ENCODE measurements at regions not wholly inside any gene's neighbourhood (a gene's known extent, or its start where the extent isn't known, plus 50 kb on each side); places are given as distances from the start of the nearest gene placed in this dataset.

- no peak for TF ChIP-seq CTCF (IDR thresholded peaks at IDR 0.05; ENCODE audit: low read depth, low read length, poor library complexity, severe bottlenecking)
- no peak for TF ChIP-seq EZH2phosphoT487 (IDR thresholded peaks at IDR 0.05; ENCODE audit: borderline replicate concordance, low read length)
Observed at GRCh38 chr6:74638412-74638811, 567.4 kb downstream of the COL12A1 start.
